HG03565 (cell line): ENCODE measurements at regions not wholly inside any gene's neighbourhood (a gene's known extent, or its start where the extent isn't known, plus 50 kb on each side); places are given as distances from the start of the nearest gene placed in this dataset.
"Not testable (repeated sequence)": the region's sequence is repeated elsewhere in the genome, so short reads cannot be mapped to it uniquely, and the experiment has no call there.

Experiments used
- ATAC-seq: cut with Tn5 transposase; IDR thresholded peaks from one replicate; pipeline ENCODE4 v1.9.1; 2021; ENCODE audit warnings: mild to moderate bottlenecking, moderate library complexity; ENCODE audit not compliant: unreplicated experiment

DNA sequence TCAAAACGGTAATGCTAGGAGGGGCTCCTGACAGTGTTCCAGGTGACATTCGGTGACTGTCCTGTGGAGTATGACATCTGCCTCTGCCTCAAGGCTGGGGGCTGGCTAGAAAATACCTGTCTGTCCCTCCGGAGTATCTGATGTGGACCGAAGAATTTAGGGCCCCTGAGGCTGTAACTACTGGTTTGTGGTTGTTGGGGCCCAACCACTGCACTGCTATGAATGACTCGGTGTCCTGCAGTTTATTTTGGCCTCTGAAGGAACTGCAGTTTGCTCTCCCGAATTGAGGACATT lies 198.9 kb upstream of the CAND1 start:
- no peak for ATAC-seq

DNA sequence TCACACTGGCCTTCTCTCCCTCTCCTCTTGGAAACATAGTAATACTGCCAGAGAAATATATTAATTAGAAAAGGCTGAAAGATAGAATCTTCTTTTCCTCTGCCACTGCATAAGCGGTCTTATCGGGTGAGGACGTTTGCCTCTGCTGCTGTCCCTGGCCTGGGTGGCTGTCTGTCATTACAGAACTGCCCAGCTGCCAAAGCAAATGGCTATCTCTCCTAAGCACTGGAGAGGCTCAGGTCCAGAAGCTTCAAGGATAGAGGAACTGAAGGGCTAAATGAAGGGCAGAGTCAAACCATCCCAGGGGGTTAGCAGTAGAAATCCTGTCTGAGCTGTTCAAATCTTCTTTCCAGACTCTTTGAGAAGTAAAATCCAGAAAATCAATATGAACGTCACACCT lies 198.6 kb upstream of the CAND1 start:
- ATAC-seq: no peak

DNA sequence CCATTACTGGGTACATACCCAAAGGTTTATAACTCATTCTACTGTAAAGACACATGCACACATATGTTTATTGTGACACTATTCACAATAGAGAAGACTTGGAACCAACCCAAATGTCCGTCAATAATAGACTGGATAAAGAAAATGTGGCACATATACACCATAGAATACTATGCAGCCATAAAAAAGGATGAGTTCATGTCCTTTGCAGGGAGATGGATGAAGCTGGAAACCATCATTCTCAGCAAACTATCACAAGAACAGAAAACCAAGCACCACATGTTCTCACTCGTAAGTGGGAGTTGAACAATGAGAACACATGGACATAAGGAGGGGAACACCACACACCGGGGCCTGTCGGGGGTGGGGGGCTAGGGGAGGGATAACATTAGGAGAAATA lies 196.9 kb upstream of the CAND1 start:
- ATAC-seq: not testable (repeated sequence)

DNA sequence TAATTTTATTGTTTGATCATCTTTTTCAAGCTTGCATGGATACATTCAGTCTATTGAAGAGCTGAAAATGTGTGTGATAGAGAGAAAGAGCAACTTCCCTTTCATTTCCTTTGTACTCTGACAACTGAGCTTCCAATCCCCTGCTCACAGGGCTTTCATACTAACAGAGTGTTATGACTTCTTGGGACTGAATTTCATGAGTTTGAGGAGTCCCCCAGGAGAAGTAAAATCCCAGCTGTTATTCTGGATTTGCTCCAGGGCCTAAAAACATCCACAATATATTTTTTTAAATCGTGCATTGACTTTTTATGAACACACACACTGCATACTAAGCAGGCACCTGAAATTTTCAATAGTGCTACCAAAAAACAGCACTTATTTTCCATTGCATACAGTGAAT lies 195.8 kb upstream of the CAND1 start:
- no peak for ATAC-seq

DNA sequence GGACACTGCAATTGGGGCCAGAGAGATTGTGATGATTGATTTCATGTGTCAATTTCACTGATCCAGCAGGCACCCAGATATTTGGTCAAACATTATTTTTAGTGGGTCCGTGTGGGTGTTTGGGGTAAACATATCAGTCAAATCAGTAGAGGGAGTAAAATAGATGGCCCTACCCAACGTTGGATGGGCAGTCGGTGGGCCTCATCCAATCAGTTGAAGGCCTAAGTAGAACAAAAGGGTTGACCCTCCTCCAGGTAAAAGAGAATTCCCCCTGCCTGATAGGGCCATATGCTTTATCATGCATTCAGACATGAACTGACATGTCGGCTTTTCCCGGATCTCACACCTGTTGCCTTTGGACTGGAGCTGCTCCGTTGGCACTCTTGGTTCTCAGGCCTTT lies 195.1 kb upstream of the CAND1 start:
- no peak for ATAC-seq

DNA sequence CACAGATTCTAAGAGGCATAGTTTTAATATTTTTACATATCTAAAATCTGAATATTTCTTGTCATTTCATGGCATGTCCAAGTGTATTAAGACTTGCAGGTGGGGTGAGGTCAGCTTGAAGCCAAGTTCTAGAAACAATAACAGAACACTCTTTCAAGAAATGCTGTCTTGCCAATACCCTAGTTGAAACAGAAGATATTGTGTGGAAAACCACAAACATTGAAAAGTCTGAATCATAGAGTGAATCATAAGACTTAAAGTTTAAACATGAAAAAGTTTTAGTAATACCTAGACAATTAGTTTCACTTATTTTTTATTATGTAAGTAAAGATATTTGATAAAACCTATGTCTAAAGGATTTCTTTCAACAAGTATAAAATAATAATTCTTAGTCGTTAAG lies 191.5 kb upstream of the CAND1 start:
- no peak for ATAC-seq

DNA sequence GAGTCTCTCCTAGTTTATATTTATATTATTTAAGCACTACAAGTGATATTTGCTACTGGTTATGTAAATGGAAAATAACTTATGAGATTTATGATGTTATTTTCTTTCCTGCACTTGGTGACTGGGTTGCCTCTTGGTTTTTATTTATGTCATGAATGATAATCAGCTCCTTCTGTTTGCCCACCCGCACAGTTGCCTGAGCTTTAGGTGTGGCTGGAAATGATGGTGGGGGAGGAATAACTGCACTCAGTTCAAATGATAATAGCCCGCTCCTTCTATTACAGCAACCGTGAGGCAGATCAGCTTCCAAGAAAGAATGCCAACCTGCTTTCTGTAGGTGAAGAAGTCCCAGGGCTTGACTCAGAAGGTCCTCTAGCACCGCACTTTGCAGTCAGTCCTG lies 190.2 kb upstream of the CAND1 start:
- no peak for ATAC-seq

DNA sequence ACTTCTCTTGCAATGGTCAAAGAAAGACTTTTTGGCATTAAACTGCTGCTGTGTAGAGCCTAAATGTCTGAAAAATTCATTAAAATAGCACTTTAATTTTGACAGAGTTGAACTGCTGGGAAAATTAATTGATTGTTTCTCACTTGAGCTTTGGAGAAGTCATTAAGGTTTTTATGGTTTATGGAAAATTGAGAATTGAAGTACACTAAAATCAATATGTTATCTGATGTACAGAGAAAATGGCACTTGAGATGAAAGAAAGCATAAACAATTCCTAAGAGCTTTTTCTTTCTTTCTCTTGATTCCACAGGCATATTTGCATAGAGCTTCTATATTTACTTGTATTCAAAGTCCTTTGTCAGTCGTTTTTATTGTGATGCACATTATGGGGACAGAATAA lies 188.5 kb upstream of the CAND1 start:
- ATAC-seq: no peak

DNA sequence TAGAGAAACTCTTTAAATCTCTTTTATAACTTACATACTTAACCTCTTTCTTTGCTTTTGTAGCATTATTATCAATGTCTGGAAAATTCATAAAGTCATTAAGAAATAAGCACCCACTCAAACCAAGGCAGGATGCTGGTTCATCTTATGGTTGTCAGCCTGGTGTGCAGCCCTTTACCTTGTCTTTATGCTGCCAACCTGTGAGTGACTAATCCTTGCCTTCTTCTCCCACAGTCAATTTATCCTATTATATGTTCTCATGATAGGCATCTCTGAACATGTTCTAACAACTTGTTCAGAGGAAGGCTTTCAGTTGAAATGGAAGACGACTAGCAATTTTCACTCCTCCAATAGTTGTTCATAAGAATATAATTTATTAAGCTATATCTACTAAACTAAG lies 186.9 kb upstream of the CAND1 start:
- no peak for ATAC-seq

DNA sequence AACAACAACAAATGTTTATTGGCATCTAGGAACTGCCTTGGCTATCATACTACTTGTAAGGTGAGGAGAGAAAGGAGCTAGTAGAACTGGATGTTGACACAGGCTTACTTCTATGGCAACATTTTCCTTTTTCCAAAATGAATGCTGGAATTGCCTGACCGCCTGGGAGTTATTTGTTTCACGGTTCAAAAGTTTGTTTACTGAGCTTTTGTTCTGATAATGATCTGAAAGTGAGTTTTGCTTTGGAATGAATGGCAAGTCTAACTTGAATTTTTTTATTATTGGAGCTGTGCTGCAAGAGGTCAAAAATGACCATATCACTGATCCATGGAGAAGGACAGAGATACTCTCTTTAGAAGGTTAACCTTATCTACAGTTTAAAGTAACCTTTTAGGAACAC lies 183.5 kb upstream of the CAND1 start:
- no peak for ATAC-seq

DNA sequence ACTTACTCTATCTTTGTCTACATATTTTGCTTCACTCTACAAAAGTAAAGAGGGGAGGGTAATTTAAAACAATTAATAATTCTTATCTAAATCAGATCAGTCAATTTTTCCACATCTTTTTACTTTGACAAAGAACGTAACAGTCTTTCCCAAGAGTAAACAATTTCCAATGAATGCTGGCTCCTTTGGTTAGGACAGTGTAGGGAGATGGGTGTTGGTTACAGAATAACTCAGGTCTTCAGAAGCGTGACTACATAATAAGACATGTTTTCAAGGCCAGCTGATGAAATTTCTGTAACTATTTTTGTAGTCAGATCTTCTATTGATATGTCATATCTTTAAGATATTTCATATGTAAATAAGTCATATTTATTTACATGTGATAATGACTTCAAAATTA lies 183.0 kb upstream of the CAND1 start:
- no peak for ATAC-seq

DNA sequence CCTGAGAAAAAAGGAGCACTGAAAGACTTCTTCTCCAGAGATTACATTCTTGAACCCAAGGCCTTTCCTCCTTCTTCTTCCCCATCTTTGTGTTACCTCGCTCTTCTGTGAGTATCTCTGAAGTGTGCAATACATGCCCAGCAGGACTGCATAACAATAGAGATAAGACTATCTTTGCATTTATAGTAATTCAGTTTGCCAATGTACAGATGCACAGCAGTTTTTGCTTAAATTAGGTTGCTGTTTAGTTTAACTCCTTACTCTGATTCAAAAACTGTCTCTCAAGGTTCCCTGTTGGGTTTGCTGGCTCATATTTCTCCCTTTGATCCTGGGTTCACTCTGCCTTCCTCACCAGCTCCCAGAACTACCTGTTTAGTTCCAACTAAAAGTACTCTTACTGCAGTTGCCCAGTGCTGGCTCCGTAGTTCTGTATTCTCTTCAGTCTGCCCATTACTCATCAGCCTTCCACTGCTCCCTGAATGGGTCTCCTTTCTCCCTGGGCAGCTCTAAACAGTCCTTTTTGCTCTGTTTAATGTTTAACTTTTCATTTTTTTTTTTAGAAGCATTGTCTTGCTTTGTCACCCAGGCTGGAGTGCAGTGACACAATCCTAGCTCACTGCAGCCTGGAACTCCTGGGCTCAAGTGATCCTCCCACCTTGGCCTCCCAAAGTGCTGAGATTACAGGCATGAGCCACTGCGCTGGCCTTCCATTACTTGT lies 180.6 kb upstream of the CAND1 start:
- ATAC-seq: no peak

DNA sequence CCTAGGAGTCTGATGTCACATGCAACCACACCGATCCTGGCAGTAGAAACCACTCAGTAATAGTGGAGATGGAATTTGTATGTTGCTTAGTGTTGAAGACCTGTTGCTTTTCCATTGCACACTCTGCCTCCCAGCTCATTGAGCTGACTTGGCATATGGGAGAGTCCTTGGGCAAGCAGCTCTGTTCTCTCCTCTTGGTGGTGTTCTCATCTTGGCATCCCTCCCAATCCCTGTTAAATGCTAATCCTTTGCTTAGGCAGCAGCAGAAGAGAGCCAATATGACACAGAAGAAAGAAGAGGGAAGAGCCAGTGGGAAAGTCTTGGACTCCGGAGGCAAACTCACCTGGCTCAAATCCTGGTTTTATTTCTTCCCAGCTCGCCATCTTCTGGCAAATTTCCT lies 178.0 kb upstream of the CAND1 start:
- ATAC-seq: no peak

DNA sequence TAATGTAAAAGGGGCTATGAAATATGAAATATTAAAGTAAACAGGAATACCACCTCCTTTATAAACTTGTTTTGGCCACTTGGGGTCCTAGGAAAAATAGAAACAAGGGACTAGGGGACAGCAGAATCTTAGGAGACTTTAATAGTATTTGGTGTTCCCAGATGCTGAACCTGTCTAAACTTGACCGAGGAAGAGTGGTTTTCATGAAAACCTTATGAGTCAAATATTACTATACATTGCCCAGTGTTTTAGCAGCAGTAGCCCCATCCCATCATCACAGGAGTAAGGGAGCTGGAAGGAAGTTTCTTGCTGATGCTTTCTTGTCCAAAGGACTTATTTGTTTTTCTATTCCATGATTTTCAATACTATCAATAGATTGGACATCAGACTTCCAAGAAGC lies 177.5 kb upstream of the CAND1 start:
- no peak for ATAC-seq

DNA sequence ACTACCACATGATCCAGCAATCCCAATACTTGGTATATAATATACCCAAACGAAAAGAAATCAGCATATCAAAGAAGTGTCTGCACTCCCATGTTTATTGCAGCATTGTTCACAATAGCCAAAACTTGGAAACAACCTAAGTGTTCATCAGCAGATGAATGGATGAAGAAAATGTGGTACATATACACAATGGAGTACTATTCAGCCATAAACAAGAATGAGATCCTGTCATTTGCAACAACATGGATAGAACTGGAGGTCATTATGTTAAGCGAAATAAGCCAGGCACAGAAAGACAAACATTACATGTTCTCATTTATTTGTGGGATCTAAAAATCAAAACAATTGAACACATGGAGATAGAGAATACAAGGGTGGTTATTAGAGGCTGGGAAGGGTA lies 176.2 kb upstream of the CAND1 start:
- not testable (repeated sequence) for ATAC-seq

DNA sequence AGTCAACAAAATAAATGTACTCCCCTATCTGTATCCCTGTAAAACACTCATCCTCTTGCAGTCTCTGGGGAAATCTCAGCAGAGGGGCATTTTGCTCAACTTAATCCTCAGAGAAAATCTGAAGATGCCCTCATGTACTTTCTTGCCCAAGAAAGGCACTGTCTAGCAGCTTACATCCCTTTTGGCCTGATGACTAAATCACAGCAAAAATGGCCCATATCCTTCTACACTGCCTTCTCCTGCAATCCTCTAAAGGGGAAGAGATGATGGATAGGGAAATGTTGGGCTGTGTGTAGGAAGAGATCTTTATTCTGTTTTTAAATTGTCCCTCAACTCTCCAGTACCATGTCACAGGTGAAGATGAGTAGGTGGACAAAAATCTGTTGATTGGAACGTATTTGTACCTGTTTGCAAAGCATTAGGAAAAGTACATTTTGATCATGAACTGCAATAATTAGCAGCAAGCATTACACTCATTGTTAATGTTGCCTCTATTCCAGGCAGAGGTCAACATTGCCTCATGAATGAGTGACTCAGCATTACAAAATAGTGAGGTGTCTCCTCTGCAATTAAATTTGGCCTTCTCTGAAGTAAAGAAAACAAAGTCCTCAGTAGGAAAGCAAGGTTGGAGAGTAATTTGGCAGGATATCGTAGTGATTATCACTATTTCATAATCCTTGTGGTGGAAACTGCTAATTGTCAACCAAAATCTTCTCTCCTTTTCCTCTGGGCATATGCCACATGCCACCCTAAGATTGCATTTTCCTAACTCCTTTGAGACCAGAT lies 172.4 kb upstream of the CAND1 start:
- no peak for ATAC-seq

DNA sequence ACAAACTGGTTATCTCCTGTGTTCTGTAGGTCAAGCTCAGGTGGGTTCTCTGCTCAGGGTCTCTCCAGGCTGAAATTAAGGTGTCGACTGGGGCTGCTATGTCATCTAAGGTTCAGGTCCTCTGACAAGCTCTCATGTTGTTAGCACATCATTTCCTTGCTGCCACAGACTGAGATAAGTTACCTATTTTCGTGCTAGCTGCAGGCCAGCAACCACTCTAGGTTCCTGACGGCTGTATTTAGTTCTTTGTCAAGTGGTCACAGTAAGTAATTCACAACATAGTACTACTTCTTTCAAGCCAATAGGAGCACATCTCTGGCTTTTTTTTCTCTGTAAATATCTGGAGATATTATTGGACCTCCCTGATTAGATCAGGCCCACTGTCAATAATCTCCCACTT lies 169.3 kb upstream of the CAND1 start:
- ATAC-seq: no peak

DNA sequence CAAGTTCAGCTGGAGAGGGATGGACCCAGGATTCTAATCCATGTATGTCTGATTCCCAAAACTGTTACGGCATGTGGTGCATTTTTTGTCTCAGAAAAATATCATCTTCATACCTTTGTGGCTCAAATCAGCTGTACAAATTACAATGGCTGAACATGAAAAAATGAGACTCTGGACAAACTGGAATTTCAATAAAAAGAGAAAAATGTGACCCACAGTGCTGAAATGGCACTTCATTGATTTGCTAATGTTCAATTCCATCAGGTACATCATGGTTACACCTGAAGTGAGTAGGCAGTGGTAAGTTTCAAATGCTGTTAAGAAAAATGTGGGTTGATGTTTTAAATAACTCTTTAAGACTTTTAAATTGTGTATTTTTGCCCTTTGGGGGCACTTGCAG lies 165.6 kb upstream of the CAND1 start:
- ATAC-seq: no peak

DNA sequence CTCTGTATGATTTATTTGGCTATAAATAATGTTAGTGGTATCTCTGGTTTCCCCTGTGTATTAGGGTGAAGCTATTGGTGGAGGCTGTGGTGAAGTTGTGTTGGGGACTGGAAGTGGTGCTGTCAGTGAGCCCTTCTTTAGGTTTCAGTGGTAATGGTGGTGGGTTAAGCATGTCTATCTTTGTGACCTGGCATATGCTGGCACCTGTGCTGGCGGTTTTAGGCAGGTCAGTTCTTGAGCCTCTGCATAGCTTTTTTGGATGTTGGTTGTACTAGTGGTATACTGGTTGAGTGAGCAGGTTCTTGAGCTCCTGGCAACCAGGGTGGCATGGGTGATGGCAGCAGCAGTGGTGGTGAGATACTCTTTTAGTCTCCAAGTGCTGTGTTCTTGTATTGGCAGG lies 161.9 kb upstream of the CAND1 start:
- no peak for ATAC-seq

DNA sequence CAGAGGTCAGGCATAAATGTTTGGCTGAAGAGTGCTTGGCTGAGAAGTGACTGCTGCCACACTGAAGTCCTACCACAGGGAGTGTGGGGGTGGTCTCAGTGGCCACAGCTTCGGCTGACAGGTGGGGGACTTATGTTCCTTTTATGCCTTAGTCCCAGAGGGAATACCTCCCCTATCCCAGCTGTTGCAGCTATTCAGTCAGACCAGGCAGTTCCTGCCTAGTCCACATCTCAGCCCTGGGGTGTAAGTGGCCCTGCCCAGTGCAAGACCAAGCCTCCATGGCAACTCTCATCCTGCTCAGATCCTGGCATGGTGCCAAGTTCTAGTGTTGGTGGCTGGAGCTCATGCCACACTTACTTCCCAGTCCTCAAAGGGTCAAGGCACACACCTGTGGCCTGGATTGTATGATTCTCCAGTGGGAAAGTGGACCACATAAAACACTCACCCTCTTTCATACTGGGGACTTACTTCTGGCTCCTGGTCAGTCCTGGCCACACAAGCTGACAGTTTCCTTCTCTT lies 161.3 kb upstream of the CAND1 start:
- ATAC-seq: no peak

DNA sequence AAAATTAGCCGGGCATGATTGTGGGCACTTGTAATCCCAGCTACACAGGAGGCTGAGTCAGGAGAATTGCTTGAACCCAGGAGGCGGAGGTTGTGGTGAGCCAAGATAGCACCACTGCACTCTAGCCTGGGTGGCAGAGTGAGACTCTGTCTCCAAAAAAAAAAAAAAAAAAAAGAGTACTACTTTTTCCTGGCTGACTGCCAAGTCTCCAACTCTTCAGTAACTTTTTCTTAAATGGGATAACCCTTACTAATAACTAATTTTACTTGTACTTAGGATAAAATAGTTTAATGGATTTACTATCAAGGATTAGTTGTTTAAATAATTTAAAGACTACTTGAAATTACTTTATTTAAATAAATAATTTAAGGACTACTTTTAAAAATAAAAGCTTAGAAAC lies 158.8 kb upstream of the CAND1 start:
- not testable (repeated sequence) for ATAC-seq

DNA sequence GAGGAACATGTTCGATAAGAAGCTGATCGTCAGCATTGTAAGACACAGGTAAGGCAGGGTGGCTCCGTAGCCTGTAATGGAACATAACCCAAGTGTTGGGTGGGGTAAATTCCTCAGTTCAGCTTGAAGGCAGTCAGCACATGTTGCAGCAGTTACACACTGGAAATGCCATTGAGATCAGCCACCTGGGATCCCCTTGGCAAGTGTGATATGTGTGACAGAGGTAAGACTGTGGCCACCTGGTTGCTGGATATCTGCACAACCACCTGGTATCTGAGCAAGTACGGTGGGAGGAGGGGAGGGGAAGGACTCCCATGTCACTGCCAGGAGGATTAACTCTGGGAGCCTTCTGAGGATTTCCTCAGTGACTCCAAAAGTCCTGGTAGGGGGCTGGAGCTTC lies 158.0 kb upstream of the CAND1 start:
- ATAC-seq: no peak

DNA sequence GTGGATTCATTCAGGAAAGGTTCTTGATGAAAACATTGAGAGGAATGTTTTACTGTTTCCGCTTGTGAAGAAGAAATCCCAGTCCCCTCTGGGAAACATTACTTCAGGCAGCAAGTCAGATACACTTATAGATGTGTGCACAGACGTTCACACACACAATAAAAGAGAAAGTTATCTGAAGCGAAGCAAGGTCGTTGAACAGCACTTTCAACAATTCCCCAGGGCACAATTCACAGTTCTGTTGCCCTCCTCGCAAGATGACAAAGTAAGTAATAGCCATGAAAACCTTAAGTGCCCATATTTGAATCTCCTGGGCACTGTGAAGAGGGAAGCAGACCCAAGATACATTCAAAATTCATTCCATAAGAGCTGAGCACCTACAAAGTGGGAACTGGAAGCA lies 156.6 kb upstream of the CAND1 start:
- ATAC-seq: no peak
